ENCODE measurements at regions not wholly inside any gene's neighbourhood (a gene's known extent, or its start where the extent isn't known, plus 50 kb on each side); places are given as distances from the start of the nearest gene placed in this dataset.
A peak's percentile ranks its signal among the peaks of the same experiment; 100 is the strongest.

- POLR2A ChIA-PET (ENCODE audit: partially characterized antibody): no interaction called here
These were observed 197.2 kb upstream of the VEPH1 start for GRCh38 chr3:157700405-157700804.

More at GRCh38 chr3:157700405-157700804, 197.2 kb upstream of the VEPH1 start:
- Histone ChIP-seq H3K27ac (ENCODE audit: low read depth, low read length) (no peak overlapping the region), H2BK5ac (ENCODE audit: low read depth, low read length) (no peak overlapping the region), H2BK120ac (replicated peaks; ENCODE audit: low read depth, low read length) (no peak overlapping the region), H3K23me2 (ENCODE audit: low read depth, low read length) (no peaks in the 10 kb centered on the region), H3K27me3 (replicated peaks in 1 of 4; ENCODE audit: control insufficient read depth in 3 of 4, extremely low read depth in 1 of 4, insufficient read depth in 3 of 4, low read length in 3 of 4) (peaks cover 0 to 1% (median 0%) of the 10 kb centered on the region in 4 experiments; a peak in 1 of 7 replicates), H3K56ac (replicated peaks; ENCODE audit: insufficient read length, low read depth, low read length) (no peak overlapping the region), H2BK12ac (ENCODE audit: low read depth, low read length) (no peak overlapping the region), H3K4me3 (ENCODE audit: extremely low read depth in 1 of 4, insufficient read depth in 2 of 4, low read depth in 3 of 4, low read length in 4 of 4) (no peak overlapping the region), H3K79me1 (ENCODE audit: low read depth, low read length) (no peaks in the 10 kb centered on the region), H4K5ac (ENCODE audit: insufficient read length, low read depth, low read length) (no peak overlapping the region), H3K79me2 (ENCODE audit: control insufficient read depth in 1 of 2, insufficient read depth in 2 of 2, low read length in 2 of 2) (no peaks in the 10 kb centered on the region), H3K36me3 (ENCODE audit: control insufficient read depth in 2 of 4, insufficient read depth in 4 of 4, low read length in 3 of 4) (no peaks in the 10 kb centered on the region), H3K9ac (replicated peaks in 1 of 4; ENCODE audit: extremely low read depth in 1 of 4, low read depth in 3 of 4, low read length in 3 of 4) (no peak overlapping the region), H3K4me2 (ENCODE audit: insufficient read depth in 1 of 2, low read depth in 2 of 2, low read length in 2 of 2) (no peak overlapping the region), H4K8ac (ENCODE audit: extremely low read depth, insufficient read depth, low read length) (no peak overlapping the region), H3K4ac (replicated peaks; ENCODE audit: insufficient read length, low read depth, low read length) (no peak overlapping the region), H2BK15ac (ENCODE audit: low read length) (no peak overlapping the region), H3K23ac (ENCODE audit: insufficient read length) (no peak overlapping the region), H3K18ac (ENCODE audit: extremely low read depth, low read length) (no peak overlapping the region), H3K9me3 (ENCODE audit: insufficient read depth in 2 of 2, low read depth in 1 of 2, low read length in 1 of 2) (no peaks in the 10 kb centered on the region), H3K4me1 (replicated peaks in 1 of 4; ENCODE audit: control insufficient read depth in 3 of 4, insufficient read depth in 4 of 4, low read length in 3 of 4) (no peaks in the 10 kb centered on the region), H4K91ac (replicated peaks; ENCODE audit: insufficient read length, low read length) (no peak overlapping the region), H2BK20ac (ENCODE audit: low read length) (no peak overlapping the region), H2AFZ (ENCODE audit: low read length) (no peak overlapping the region), H4K20me1 (replicated peaks in 1 of 2; ENCODE audit: control insufficient read depth in 1 of 2, insufficient read depth in 2 of 2, low read length in 2 of 2) (no peaks in the 10 kb centered on the region), H2AK5ac (ENCODE audit: low read depth, low read length) (no peak overlapping the region), H3K14ac (ENCODE audit: insufficient read length) (no peak overlapping the region)
- DNase-seq (ENCODE audit: low read depth in 1 of 2, low spot score in 2 of 2) (no peak), FAIRE-seq (peak; percentile 7)
- WGBS, 2 experiments (ENCODE audit: extremely low coverage in 1 of 2, insufficient coverage in 1 of 2, insufficient read length in 1 of 2, insufficient replicate concordance in 2 of 2, low coverage in 1 of 2, low lambda C conversion rate in 2 of 2, missing lambda C conversion rate in 1 of 2): 84% methylated on average over 3 of the region's 3 CpGs; no CpG with 5 or more reads in 1 of the 2 experiments
- CTCF ChIA-PET (ENCODE audit: partially characterized antibody): interaction anchor here (0.8 to 2.3 kb wide), 10 partner anchors 10 to 168 kb away, joined by 3 to 8 read pairs (median 3); no protein-coding TSS in a partner anchor
- TF ChIP-seq CTCF (IDR thresholded peaks at IDR 0.05; ENCODE audit: control extremely low read depth in 1 of 3, insufficient read depth in 1 of 3, low read depth in 1 of 3, low read length in 3 of 3) (peak in 1 of 3 experiments; percentile 23; a peak in 1 of 4 replicates), JUND (IDR thresholded peaks at IDR 0.05; ENCODE audit: low read length) (no peak), KDM4A (IDR thresholded peaks at IDR 0.05; ENCODE audit: low read depth, low read length, severe bottlenecking) (no peak), RAD21 (IDR thresholded peaks at IDR 0.05 in 1 of 2, conservative IDR thresholded peaks at IDR 0.05 in 1 of 2; ENCODE audit: low read depth in 2 of 2, low read length in 2 of 2) (peak; percentile 31 to 42; a peak in 2 of 4 replicates), ZNF274 (IDR thresholded peaks at IDR 0.05; ENCODE audit: borderline replicate concordance, extremely low read depth, low read length) (no peak)
